ENCODE measurements at regions not wholly inside any gene's neighbourhood (a gene's known extent, or its start where the extent isn't known, plus 50 kb on each side); places are given as distances from the start of the nearest gene placed in this dataset.

DNA sequence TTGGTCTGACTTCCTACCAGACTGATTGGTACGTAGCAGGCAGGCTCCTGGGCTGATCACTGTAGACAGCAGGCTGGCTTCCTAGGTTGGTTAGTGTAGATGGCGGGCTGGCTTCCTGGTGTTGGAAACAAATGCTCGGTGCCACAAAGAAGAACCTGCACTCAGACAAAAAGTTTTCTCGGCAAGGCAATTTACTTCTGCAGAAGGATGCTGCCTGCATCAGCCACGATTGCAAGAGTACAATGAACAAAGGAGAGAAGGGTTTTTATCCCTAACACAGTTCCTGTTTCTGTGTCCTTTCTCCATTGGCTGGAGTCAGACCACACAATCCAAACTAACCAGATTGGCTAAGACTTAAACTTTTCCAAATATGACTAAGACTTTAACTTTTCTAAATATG is 123.6 kb upstream of the PPP2R2D start:
- no peak for TF ChIP-seq POLR2AphosphoS5 (IDR thresholded peaks at IDR 0.05; ENCODE audit: low read length)
- TF ChIP-seq, protein P1, sequence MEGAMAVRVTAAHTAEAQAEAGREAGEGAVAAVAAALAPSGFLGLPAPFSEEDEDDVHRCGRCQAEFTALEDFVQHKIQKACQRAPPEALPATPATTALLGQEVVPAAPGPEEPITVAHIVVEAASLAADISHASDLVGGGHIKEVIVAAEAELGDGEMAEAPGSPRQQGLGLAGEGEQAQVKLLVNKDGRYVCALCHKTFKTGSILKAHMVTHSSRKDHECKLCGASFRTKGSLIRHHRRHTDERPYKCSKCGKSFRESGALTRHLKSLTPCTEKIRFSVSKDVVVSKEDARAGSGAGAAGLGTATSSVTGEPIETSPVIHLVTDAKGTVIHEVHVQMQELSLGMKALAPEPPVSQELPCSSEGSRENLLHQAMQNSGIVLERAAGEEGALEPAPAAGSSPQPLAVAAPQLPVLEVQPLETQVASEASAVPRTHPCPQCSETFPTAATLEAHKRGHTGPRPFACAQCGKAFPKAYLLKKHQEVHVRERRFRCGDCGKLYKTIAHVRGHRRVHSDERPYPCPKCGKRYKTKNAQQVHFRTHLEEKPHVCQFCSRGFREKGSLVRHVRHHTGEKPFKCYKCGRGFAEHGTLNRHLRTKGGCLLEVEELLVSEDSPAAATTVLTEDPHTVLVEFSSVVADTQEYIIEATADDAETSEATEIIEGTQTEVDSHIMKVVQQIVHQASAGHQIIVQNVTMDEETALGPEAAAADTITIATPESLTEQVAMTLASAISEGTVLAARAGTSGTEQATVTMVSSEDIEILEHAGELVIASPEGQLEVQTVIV (IDR thresholded peaks at IDR 0.05; ENCODE audit: borderline replicate concordance, partially characterized antibody) = no peak
- no peak for TF ChIP-seq EP300 (IDR thresholded peaks at IDR 0.05; ENCODE audit: borderline replicate concordance in 1 of 2, control insufficient read depth in 1 of 2, low read depth in 2 of 2, low read length in 2 of 2)
- TF ChIP-seq BHLHE40 (IDR thresholded peaks at IDR 0.05; ENCODE audit: borderline replicate concordance in 1 of 2, low read depth in 2 of 2, low read length in 1 of 2) = no peak
- TF ChIP-seq TCF7 (IDR thresholded peaks at IDR 0.05; ENCODE audit: borderline replicate concordance) = no peak
